Panc1 (cell line): ENCODE measurements at regions not wholly inside any gene's neighbourhood (a gene's known extent, or its start where the extent isn't known, plus 50 kb on each side); places are given as distances from the start of the nearest gene placed in this dataset.

Experiments used
- ATAC-seq: fragments of 200-7000 bp; cut with Tn5 transposase; 2 replicates; pipeline ENCODE4 v1.9.1; 2020; ENCODE audit warnings: mild to moderate bottlenecking, moderate library complexity
- BruUV-seq: library from RNA; stranded (reverse); fragments of 400-500 nt; replicated peaks from 2 replicates; lab custom pipeline; 2021; lab: Mats Ljungman, UMichigan
- CTCF ChIA-PET: fragments of 300-600 bp; sonication (Branson Sonifier 250); formaldehyde crosslinking; loops from one replicate; lab custom pipeline; 2022; ENCODE audit warnings: antibody characterized with exemption; lab: Charles Lee
- POLR2A ChIA-PET: fragments of 300-600 bp; sonication (Branson Sonifier 250); formaldehyde crosslinking; loops from one replicate; lab custom pipeline; 2022; ENCODE audit warnings: antibody characterized with exemption; lab: Charles Lee
- DNase-seq: peaks from one replicate; pipeline ENCODE4 v3.0.0-alpha.2; 2010; ENCODE audit warnings: low read depth, low spot score
- H3K27ac ChIP-seq: 2 replicates; pipeline ENCODE4 v1.5.1; 2011; ENCODE audit warnings: mild to moderate bottlenecking, low read length, inconsistent platforms
- H3K27me3 ChIP-seq: fragments of 200-500 bp; sonication (Bioruptor generic); 2 replicates; pipeline ENCODE4 v1.6.0; 2014; ENCODE audit warnings: low read length, inconsistent platforms; ENCODE audit not compliant: control insufficient read depth, insufficient read depth
- H3K36me3 ChIP-seq: fragments of 200-500 bp; sonication (Bioruptor generic); 2 replicates; pipeline ENCODE4 v1.5.1; 2014; ENCODE audit warnings: inconsistent platforms, mild to moderate bottlenecking, low read length, moderate library complexity; ENCODE audit not compliant: control insufficient read depth, insufficient read depth
- H3K4me1 ChIP-seq: 2 replicates; pipeline ENCODE4 v1.5.1; 2011; ENCODE audit warnings: inconsistent platforms, mild to moderate bottlenecking, low read length, moderate library complexity; ENCODE audit not compliant: control insufficient read depth, insufficient read depth
- H3K4me3 ChIP-seq, 2 experiments: 2 replicates each; pipeline ENCODE4 v1.5.1; 2011 to 2012; ENCODE audit warnings: low read depth in 2 of 2, low read length in 2 of 2, mild to moderate bottlenecking in 2 of 2, inconsistent platforms in 1 of 2, moderate library complexity in 1 of 2
- H3K9me3 ChIP-seq: fragments of 200-500 bp; sonication (Bioruptor generic); 2 replicates; pipeline ENCODE4 v1.5.1; 2014; ENCODE audit warnings: low read depth, mild to moderate bottlenecking, inconsistent platforms, low read length, moderate library complexity; ENCODE audit not compliant: control insufficient read depth, insufficient read depth
- POLR2AphosphoS5 ChIP-seq: IDR thresholded peaks from 2 replicates; pipeline ENCODE4 v1.6.1; 2012; ENCODE audit warnings: mild to moderate bottlenecking, low read depth, low read length, moderate library complexity
- REST ChIP-seq, 2 experiments: IDR thresholded peaks; 2 replicates each; pipeline ENCODE4 v1.6.1; 2011 to 2012; ENCODE audit warnings: low read depth in 2 of 2, control low read depth in 1 of 2, low read length in 1 of 2, mild to moderate bottlenecking in 1 of 2, moderate library complexity in 1 of 2; ENCODE audit not compliant: insufficient read depth in 1 of 2
- SIN3A ChIP-seq: IDR thresholded peaks from 2 replicates; pipeline ENCODE4 v1.6.1; 2012; ENCODE audit warnings: low read depth, mild to moderate bottlenecking, low read length, moderate library complexity, borderline replicate concordance; ENCODE audit not compliant: insufficient read depth
- TCF7L2 ChIP-seq: IDR thresholded peaks from 2 replicates; pipeline ENCODE4 v1.6.1; 2011; ENCODE audit warnings: mild to moderate bottlenecking, low read depth, low read length, inconsistent platforms
- in situ Hi-C: cut with HindIII; loops from 2 replicates; pipeline ENCODE4 v1.10.0; 2016; ENCODE audit warnings: low sequenced_read_pairs, low pct_unique_long_range_greater_than_20kb
- intact Hi-C: fragments of 100-400 bp; cut with micrococcal nuclease; formaldehyde crosslinking; loops from one replicate; pipeline ENCODE4 v1.10.0; 2022; ENCODE audit not compliant: unreplicated experiment
- TF ChIP-seq, protein P1 (sequence below): fragments of 450-650 bp; IDR thresholded peaks from 2 replicates; pipeline ENCODE4 v1.5.1; 2017; ENCODE audit warnings: mild to moderate bottlenecking

DNA sequence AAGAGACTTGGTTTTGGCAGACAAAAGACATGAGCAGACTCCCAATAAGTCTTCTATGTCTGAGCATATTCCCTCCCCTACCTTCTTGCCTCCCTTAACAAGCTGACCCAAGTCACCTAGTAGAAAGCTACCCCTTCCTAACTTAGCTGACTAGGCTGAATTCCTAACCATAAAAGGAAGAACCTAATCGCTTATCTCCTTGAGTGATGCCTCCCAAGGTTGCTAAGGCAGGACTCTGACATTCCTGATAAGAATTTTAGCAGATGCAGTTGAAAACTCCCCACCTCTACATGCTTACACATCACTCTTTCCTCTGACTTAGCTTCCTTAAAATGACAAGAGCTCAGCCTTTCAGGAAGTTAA, 704.7 kb upstream of the MBL2 start:
- in situ Hi-C loops (no loop called here), intact Hi-C loops (no loop called here)
- ATAC-seq = no peak
- H3K27ac ChIP-seq = no peak overlapping the region
- CTCF ChIA-PET = no interaction called here
- H3K36me3 ChIP-seq = no peaks in the 10 kb centered on the region
- H3K4me1 ChIP-seq = no peaks in the 10 kb centered on the region
- no TSS peak for BruUV-seq
- TF ChIP-seq POLR2AphosphoS5 = no peak
- TF ChIP-seq REST (IDR thresholded peaks at IDR 0.05; ENCODE audit: insufficient read depth in 1 of 2, low read depth in 2 of 2, low read length in 1 of 2) = no peak
- TF ChIP-seq TCF7L2 = no peak
- TF ChIP-seq SIN3A = no peak
- TF ChIP-seq, protein P1, sequence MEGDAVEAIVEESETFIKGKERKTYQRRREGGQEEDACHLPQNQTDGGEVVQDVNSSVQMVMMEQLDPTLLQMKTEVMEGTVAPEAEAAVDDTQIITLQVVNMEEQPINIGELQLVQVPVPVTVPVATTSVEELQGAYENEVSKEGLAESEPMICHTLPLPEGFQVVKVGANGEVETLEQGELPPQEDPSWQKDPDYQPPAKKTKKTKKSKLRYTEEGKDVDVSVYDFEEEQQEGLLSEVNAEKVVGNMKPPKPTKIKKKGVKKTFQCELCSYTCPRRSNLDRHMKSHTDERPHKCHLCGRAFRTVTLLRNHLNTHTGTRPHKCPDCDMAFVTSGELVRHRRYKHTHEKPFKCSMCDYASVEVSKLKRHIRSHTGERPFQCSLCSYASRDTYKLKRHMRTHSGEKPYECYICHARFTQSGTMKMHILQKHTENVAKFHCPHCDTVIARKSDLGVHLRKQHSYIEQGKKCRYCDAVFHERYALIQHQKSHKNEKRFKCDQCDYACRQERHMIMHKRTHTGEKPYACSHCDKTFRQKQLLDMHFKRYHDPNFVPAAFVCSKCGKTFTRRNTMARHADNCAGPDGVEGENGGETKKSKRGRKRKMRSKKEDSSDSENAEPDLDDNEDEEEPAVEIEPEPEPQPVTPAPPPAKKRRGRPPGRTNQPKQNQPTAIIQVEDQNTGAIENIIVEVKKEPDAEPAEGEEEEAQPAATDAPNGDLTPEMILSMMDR = no peak
- POLR2A ChIA-PET = no interaction called here
- H3K27me3 ChIP-seq = no peaks in the 10 kb centered on the region
- no peak for DNase-seq
- H3K9me3 ChIP-seq = no peaks in the 10 kb centered on the region
- H3K4me3 ChIP-seq = no peak overlapping the region

DNA sequence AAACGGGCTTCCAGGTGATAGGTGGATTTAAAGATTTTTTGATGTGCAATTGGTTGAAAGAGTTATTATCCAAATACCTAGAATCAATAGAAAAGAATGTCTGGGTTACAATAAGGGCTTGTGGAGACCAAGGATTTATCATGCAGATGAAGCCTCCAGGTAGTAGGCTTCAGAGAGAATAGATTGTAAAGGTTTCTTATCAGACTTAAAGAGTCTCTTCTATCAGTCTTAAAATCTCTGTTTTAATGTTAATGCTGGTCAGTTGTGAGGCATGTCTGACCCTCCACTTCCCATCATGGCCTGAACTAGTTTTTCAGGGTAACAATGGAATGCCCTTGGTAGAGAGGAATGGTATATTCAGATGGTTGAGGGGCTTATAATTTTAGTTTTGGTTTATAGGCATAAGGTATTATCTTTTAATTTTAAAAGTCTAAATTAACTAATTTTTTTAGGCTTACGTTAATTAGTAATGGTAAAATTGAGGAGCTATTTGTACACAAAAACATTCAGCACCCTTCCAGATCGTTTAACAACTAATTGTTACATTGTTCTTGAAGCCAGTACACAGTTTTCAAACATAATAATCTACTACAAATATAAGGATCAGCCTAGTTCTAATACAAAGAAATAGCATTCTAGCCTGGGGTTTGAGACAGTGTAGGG, 704.2 kb upstream of the MBL2 start:
- CTCF ChIA-PET = no interaction called here
- POLR2A ChIA-PET = no interaction called here
- Histone ChIP-seq H3K36me3 (no peaks in the 10 kb centered on the region), H3K9me3 (no peaks in the 10 kb centered on the region), H3K27me3 (no peaks in the 10 kb centered on the region), H3K4me1 (no peaks in the 10 kb centered on the region), H3K27ac (no peak overlapping the region), H3K4me3 (no peak overlapping the region)
- ATAC-seq (no peak), DNase-seq (no peak)
- in situ Hi-C loops = no loop called here
- TF ChIP-seq, protein P1 = no peak
- no peak for TF ChIP-seq POLR2AphosphoS5
- no peak for TF ChIP-seq TCF7L2
- TF ChIP-seq SIN3A = no peak
- TF ChIP-seq REST (IDR thresholded peaks at IDR 0.05; ENCODE audit: insufficient read depth in 1 of 2, low read depth in 2 of 2, low read length in 1 of 2) = no peak
- no TSS peak for BruUV-seq
- intact Hi-C loops = no loop called here
